Liver (tissue), 3 donors: ENCODE measurements at regions not wholly inside any gene's neighbourhood (a gene's known extent, or its start where the extent isn't known, plus 50 kb on each side); places are given as distances from the start of the nearest gene placed in this dataset.

ENCODE experiments used
- EGR1 ChIP-seq, 2 donors: IDR thresholded peaks; 2 replicates each; pipeline ENCODE4 v1.6.1; 2016 to 2018; ENCODE audit warnings: antibody characterized with exemption in 2 of 2, low read depth in 2 of 2
- FOXA1 ChIP-seq: IDR thresholded peaks from 2 replicates; pipeline ENCODE4 v1.6.1; 2016; ENCODE audit warnings: antibody characterized with exemption
- GABPA ChIP-seq, 2 donors: IDR thresholded peaks in 1 of 2; conservative IDR thresholded peaks in 1 of 2; 2 replicates each; pipeline ENCODE4 v1.6.1; 2016; ENCODE audit warnings: antibody characterized with exemption in 2 of 2, mild to moderate bottlenecking in 1 of 2, moderate library complexity in 1 of 2
- JUND ChIP-seq, 2 donors: IDR thresholded peaks; 2 replicates each; pipeline ENCODE4 v1.6.1; 2016; ENCODE audit warnings: antibody characterized with exemption in 2 of 2
- RAD21 ChIP-seq, 2 donors: IDR thresholded peaks; 2 replicates each; pipeline ENCODE4 v1.6.1; 2016; ENCODE audit warnings: antibody characterized with exemption in 2 of 2, mild to moderate bottlenecking in 2 of 2
- RXRA ChIP-seq, 2 donors: IDR thresholded peaks; 2 replicates each; pipeline ENCODE4 v1.6.1; 2017 to 2018; ENCODE audit warnings: antibody characterized with exemption in 2 of 2, mild to moderate bottlenecking in 1 of 2
- SP1 ChIP-seq: IDR thresholded peaks from 2 replicates; pipeline ENCODE4 v1.6.1; 2018; ENCODE audit warnings: antibody characterized with exemption, mild to moderate bottlenecking
- TAF1 ChIP-seq: conservative IDR thresholded peaks from 2 replicates; pipeline ENCODE4 v1.6.1; 2016; ENCODE audit warnings: antibody characterized with exemption, mild to moderate bottlenecking
- YY1 ChIP-seq: IDR thresholded peaks from 2 replicates; pipeline ENCODE4 v1.6.1; 2016; ENCODE audit warnings: antibody characterized with exemption, mild to moderate bottlenecking
- TF ChIP-seq, protein P1 (sequence below): IDR thresholded peaks from 2 replicates; pipeline ENCODE4 v1.6.1; 2016; ENCODE audit warnings: antibody characterized with exemption
- TF ChIP-seq, protein P2 (sequence below): fragments of 150-350 bp; IDR thresholded peaks from 2 replicates; pipeline ENCODE4 v1.5.1; 2017; ENCODE audit warnings: improper control_type of control experiment, low read depth, low read length; ENCODE audit not compliant: missing input control
- TF ChIP-seq, protein P3 (sequence below): IDR thresholded peaks from 2 replicates; pipeline ENCODE4 v1.6.1; 2016; ENCODE audit warnings: antibody characterized with exemption, mild to moderate bottlenecking
- TF ChIP-seq, protein P4 (sequence below): IDR thresholded peaks from 2 replicates; pipeline ENCODE4 v1.6.1; 2016; ENCODE audit warnings: antibody characterized with exemption
- TF ChIP-seq, protein P5 (sequence below): IDR thresholded peaks from 2 replicates; pipeline ENCODE4 v1.6.1; 2016; ENCODE audit warnings: antibody characterized with exemption
- donor health status: healthy.
- donor health status: healthy.

DNA sequence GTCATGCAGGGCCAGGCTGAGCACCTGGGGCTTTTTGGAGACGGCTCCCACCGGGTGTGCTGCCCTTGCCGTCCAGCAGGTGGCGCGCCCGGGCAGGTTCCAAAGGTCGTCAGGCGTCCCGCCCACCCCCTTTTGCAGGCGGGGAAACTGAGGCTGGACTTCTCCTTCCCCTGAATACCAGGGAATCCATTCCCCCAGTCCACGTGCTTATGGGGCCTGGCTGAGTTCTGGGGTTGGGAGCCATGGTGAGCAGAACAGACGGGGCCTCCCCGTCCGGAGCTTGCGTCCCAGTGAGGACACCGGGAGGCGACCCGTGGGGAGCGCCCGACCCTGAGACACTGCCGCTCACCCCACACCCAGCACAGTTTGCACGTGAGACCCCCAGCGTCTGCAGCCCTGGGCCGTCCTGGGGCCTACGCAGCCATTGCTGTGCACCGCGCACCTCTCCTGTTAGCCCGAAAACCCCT lies 51.8 kb upstream of the JPH3 start:
- TF ChIP-seq, protein P1, sequence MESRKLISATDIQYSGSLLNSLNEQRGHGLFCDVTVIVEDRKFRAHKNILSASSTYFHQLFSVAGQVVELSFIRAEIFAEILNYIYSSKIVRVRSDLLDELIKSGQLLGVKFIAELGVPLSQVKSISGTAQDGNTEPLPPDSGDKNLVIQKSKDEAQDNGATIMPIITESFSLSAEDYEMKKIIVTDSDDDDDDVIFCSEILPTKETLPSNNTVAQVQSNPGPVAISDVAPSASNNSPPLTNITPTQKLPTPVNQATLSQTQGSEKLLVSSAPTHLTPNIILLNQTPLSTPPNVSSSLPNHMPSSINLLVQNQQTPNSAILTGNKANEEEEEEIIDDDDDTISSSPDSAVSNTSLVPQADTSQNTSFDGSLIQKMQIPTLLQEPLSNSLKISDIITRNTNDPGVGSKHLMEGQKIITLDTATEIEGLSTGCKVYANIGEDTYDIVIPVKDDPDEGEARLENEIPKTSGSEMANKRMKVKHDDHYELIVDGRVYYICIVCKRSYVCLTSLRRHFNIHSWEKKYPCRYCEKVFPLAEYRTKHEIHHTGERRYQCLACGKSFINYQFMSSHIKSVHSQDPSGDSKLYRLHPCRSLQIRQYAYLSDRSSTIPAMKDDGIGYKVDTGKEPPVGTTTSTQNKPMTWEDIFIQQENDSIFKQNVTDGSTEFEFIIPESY, result no peak
- TF ChIP-seq, protein P2, sequence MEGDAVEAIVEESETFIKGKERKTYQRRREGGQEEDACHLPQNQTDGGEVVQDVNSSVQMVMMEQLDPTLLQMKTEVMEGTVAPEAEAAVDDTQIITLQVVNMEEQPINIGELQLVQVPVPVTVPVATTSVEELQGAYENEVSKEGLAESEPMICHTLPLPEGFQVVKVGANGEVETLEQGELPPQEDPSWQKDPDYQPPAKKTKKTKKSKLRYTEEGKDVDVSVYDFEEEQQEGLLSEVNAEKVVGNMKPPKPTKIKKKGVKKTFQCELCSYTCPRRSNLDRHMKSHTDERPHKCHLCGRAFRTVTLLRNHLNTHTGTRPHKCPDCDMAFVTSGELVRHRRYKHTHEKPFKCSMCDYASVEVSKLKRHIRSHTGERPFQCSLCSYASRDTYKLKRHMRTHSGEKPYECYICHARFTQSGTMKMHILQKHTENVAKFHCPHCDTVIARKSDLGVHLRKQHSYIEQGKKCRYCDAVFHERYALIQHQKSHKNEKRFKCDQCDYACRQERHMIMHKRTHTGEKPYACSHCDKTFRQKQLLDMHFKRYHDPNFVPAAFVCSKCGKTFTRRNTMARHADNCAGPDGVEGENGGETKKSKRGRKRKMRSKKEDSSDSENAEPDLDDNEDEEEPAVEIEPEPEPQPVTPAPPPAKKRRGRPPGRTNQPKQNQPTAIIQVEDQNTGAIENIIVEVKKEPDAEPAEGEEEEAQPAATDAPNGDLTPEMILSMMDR, result peak; percentile 72
- TF ChIP-seq YY1, result no peak
- TF ChIP-seq, protein P3, sequence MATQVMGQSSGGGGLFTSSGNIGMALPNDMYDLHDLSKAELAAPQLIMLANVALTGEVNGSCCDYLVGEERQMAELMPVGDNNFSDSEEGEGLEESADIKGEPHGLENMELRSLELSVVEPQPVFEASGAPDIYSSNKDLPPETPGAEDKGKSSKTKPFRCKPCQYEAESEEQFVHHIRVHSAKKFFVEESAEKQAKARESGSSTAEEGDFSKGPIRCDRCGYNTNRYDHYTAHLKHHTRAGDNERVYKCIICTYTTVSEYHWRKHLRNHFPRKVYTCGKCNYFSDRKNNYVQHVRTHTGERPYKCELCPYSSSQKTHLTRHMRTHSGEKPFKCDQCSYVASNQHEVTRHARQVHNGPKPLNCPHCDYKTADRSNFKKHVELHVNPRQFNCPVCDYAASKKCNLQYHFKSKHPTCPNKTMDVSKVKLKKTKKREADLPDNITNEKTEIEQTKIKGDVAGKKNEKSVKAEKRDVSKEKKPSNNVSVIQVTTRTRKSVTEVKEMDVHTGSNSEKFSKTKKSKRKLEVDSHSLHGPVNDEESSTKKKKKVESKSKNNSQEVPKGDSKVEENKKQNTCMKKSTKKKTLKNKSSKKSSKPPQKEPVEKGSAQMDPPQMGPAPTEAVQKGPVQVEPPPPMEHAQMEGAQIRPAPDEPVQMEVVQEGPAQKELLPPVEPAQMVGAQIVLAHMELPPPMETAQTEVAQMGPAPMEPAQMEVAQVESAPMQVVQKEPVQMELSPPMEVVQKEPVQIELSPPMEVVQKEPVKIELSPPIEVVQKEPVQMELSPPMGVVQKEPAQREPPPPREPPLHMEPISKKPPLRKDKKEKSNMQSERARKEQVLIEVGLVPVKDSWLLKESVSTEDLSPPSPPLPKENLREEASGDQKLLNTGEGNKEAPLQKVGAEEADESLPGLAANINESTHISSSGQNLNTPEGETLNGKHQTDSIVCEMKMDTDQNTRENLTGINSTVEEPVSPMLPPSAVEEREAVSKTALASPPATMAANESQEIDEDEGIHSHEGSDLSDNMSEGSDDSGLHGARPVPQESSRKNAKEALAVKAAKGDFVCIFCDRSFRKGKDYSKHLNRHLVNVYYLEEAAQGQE, result no peak
- peak in 1 of 2 donors; percentile 28 for TF ChIP-seq RXRA (IDR thresholded peaks at IDR 0.05)
- TF ChIP-seq RAD21 (IDR thresholded peaks at IDR 0.05), result peak; percentile 51 to 79
- no peak for TF ChIP-seq GABPA (IDR thresholded peaks at IDR 0.05 in 1 of 2, conservative IDR thresholded peaks at IDR 0.05 in 1 of 2)
- TF ChIP-seq SP1, result no peak
- TF ChIP-seq, protein P4, sequence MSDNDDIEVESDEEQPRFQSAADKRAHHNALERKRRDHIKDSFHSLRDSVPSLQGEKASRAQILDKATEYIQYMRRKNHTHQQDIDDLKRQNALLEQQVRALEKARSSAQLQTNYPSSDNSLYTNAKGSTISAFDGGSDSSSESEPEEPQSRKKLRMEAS, result no peak
- TF ChIP-seq, protein P5, sequence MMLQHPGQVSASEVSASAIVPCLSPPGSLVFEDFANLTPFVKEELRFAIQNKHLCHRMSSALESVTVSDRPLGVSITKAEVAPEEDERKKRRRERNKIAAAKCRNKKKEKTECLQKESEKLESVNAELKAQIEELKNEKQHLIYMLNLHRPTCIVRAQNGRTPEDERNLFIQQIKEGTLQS, result no peak
- no peak for TF ChIP-seq EGR1 (IDR thresholded peaks at IDR 0.05; ENCODE audit: low read depth in 2 of 2)
- no peak for TF ChIP-seq TAF1
- no peak for TF ChIP-seq JUND (IDR thresholded peaks at IDR 0.05)
- no peak for TF ChIP-seq FOXA1
